Inflammatory macrophage treated with lipopolysaccharide for 1 hour (primary cell): ENCODE measurements at regions not wholly inside any gene's neighbourhood (a gene's known extent, or its start where the extent isn't known, plus 50 kb on each side); places are given as distances from the start of the nearest gene placed in this dataset.

Experiments used
- DNase-seq, 2 donors: peaks; one replicate each; pipeline ENCODE4 v3.0.0-alpha.2; 2020 to 2022

- no peak for DNase-seq
These were observed 57.1 kb downstream of the FAM181B start for GRCh38 chr11:82676483-82677094.

- DNase-seq: no peak
These were observed 57.8 kb downstream of the FAM181B start for GRCh38 chr11:82675838-82676237.

- peak; percentile 37 to 62 for DNase-seq
These were observed 60.0 kb downstream of the FAM181B start for GRCh38 chr11:82673631-82674030.

GRCh38 chr11:82671451-82671850, 62.2 kb downstream of the FAM181B start:
- DNase-seq: no peak

- no peak for DNase-seq
These were observed 70.1 kb downstream of the FAM181B start for GRCh38 chr11:82663535-82663934.

- no peak for DNase-seq
These were observed 79.9 kb downstream of the FAM181B start for GRCh38 chr11:82653752-82654151.

GRCh38 chr11:82639251-82639650, 94.4 kb downstream of the FAM181B start:
- no peak for DNase-seq

- DNase-seq: no peak
These were observed 97.0 kb downstream of the FAM181B start for GRCh38 chr11:82636615-82637014.

GRCh38 chr11:82634091-82634490, 99.6 kb downstream of the FAM181B start:
- DNase-seq: no peak

- DNase-seq: peak in 1 of 2 donors; percentile 3
These were observed 101.7 kb downstream of the FAM181B start for GRCh38 chr11:82631722-82632630.

GRCh38 chr11:82610671-82611070, 123.0 kb downstream of the FAM181B start:
- no peak for DNase-seq

- DNase-seq: no peak
These were observed 126.9 kb downstream of the FAM181B start for GRCh38 chr11:82606738-82607137.

GRCh38 chr11:82601711-82602110, 132.0 kb downstream of the FAM181B start:
- DNase-seq: no peak

- DNase-seq: no peak
These were observed 133.8 kb downstream of the FAM181B start for GRCh38 chr11:82599836-82600235.

GRCh38 chr11:82586581-82586980, 147.1 kb downstream of the FAM181B start:
- no peak for DNase-seq

GRCh38 chr11:82577246-82577645, 156.4 kb downstream of the FAM181B start:
- no peak for DNase-seq

GRCh38 chr11:82560836-82561235, 172.8 kb downstream of the FAM181B start:
- no peak for DNase-seq

- peak in 1 of 2 donors; percentile 12 for DNase-seq
These were observed 174.1 kb downstream of the FAM181B start for GRCh38 chr11:82559609-82560008.

- peak; percentile 56 to 72 for DNase-seq
These were observed 176.4 kb downstream of the FAM181B start for GRCh38 chr11:82557274-82557673.

GRCh38 chr11:82556210-82556609, 177.5 kb downstream of the FAM181B start:
- no peak for DNase-seq

- DNase-seq: peak in 1 of 2 donors; percentile 49
These were observed 186.8 kb downstream of the FAM181B start for GRCh38 chr11:82546661-82547557.

GRCh38 chr11:82539669-82540068, 194.0 kb downstream of the FAM181B start:
- no peak for DNase-seq

GRCh38 chr11:82536706-82537105, 197.0 kb downstream of the FAM181B start:
- no peak for DNase-seq
